SU-DHL-6 (cell line): ENCODE measurements at regions not wholly inside any gene's neighbourhood (a gene's known extent, or its start where the extent isn't known, plus 50 kb on each side); places are given as distances from the start of the nearest gene placed in this dataset.

Source experiments
- H2AFZ ChIP-seq: fragments of 200-600 bp; sonication (generic); 2 replicates; pipeline ENCODE4 v1.6.1; 2014; ENCODE audit warnings: low read depth, mild to moderate bottlenecking, moderate library complexity, mixed read lengths, antibody characterized with exemption, low read length; ENCODE audit not compliant: severe bottlenecking
- H3F3A ChIP-seq: fragments of 200-600 bp; shearing (Covaris generic); 2 replicates; pipeline ENCODE4 v1.6.0; 2016; ENCODE audit warnings: antibody characterized with exemption, mild to moderate bottlenecking; ENCODE audit not compliant: insufficient read depth
- H3K27ac ChIP-seq: fragments of 200-600 bp; sonication (generic); 2 replicates; pipeline ENCODE4 v1.5.1; 2016; ENCODE audit warnings: low read depth, mild to moderate bottlenecking, low read length, moderate library complexity, mixed read lengths
- H3K27me3 ChIP-seq: fragments of 200-600 bp; sonication (generic), shearing (Covaris generic); 2 replicates; pipeline ENCODE4 v1.6.0; 2014; ENCODE audit warnings: mild to moderate bottlenecking, low read length
- H3K36me3 ChIP-seq: fragments of 200-600 bp; sonication (generic); 2 replicates; pipeline ENCODE4 v1.6.1; 2014; ENCODE audit warnings: mild to moderate bottlenecking, low read length, mixed read lengths
- H3K4me2 ChIP-seq: fragments of 300-600, 200-600 bp; shearing (Covaris generic), sonication (generic); 2 replicates; pipeline ENCODE4 v1.6.0; 2014; ENCODE audit warnings: low read length, low read depth, mild to moderate bottlenecking; ENCODE audit not compliant: poor library complexity, severe bottlenecking
- H3K4me3 ChIP-seq: fragments of 200-600 bp; sonication (generic); 2 replicates; pipeline ENCODE4 v1.5.1; 2014; ENCODE audit warnings: antibody characterized with exemption, low read length, mild to moderate bottlenecking, mixed read lengths; ENCODE audit not compliant: insufficient read depth, poor library complexity, severe bottlenecking
- H3K79me2 ChIP-seq: fragments of 200-600 bp; sonication (generic); 2 replicates; pipeline ENCODE4 v1.6.1; 2014; ENCODE audit warnings: mild to moderate bottlenecking, low read length, moderate library complexity; ENCODE audit not compliant: insufficient read depth
- H3K9ac ChIP-seq: fragments of 200-600 bp; sonication (generic); 2 replicates; pipeline ENCODE4 v1.7.0; 2014; ENCODE audit warnings: mild to moderate bottlenecking, low read length
- H3K9me2 ChIP-seq: fragments of 200-600 bp; sonication (generic); replicated peaks from 2 replicates; pipeline ENCODE4 v1.6.1; 2014; ENCODE audit warnings: low read length; ENCODE audit not compliant: insufficient read depth
- H3K9me3 ChIP-seq: fragments of 200-600 bp; sonication (generic); 2 replicates; pipeline ENCODE4 v1.6.1; 2014; ENCODE audit warnings: low read length, mixed read lengths; ENCODE audit not compliant: insufficient read depth
- H4K20me1 ChIP-seq: fragments of 200-600 bp; sonication (generic); 2 replicates; pipeline ENCODE4 v1.6.1; 2014; ENCODE audit warnings: low read depth, mild to moderate bottlenecking, antibody characterized with exemption, low read length, moderate library complexity, mixed read lengths
- CTCF ChIP-seq: fragments of 200-600 bp; sonication (generic); IDR thresholded peaks from one replicate; pipeline ENCODE4 v1.5.1; 2017; ENCODE audit warnings: antibody characterized with exemption, mild to moderate bottlenecking, low read length, moderate library complexity; ENCODE audit not compliant: insufficient read depth, poor library complexity, severe bottlenecking
- EZH2phosphoT487 ChIP-seq: fragments of 200-600 bp; sonication (generic), shearing (Covaris generic); conservative IDR thresholded peaks from 2 replicates; pipeline ENCODE4 v1.6.1; 2018; ENCODE audit warnings: mild to moderate bottlenecking, antibody characterized with exemption, low read length, moderate library complexity, mixed read lengths

GRCh38 chr13:60265566-60265965, 101.8 kb upstream of the DIAPH3 start:
- H4K20me1 ChIP-seq, result no peaks in the 10 kb centered on the region
- H3K79me2 ChIP-seq, result no peaks in the 10 kb centered on the region
- no peak overlapping the region for H3K27ac ChIP-seq
- H3K9me3 ChIP-seq, result no peaks in the 10 kb centered on the region
- H3F3A ChIP-seq, result no peaks in the 10 kb centered on the region
- H3K27me3 ChIP-seq, result no peaks in the 10 kb centered on the region
- H3K36me3 ChIP-seq, result no peaks in the 10 kb centered on the region
- H3K4me2 ChIP-seq, result no peak overlapping the region
- no peak for TF ChIP-seq CTCF
- TF ChIP-seq EZH2phosphoT487, result no peak
- H3K9ac ChIP-seq, result no peak overlapping the region
- no peak overlapping the region for H2AFZ ChIP-seq
- H3K4me3 ChIP-seq, result no peak overlapping the region
- no peaks in the 10 kb centered on the region for H3K9me2 ChIP-seq

GRCh38 chr13:60267498-60268202, 103.9 kb upstream of the DIAPH3 start:
- H2AFZ ChIP-seq, result no peak overlapping the region
- no peak overlapping the region for H3K9ac ChIP-seq
- H3K4me2 ChIP-seq, result no peak overlapping the region

GRCh38 chr13:60268203-60268555, 104.5 kb upstream of the DIAPH3 start:
- H3K9me3 ChIP-seq, result no peaks in the 10 kb centered on the region
- no peaks in the 10 kb centered on the region for H4K20me1 ChIP-seq
- H3K9ac ChIP-seq, result no peak overlapping the region
- no peak overlapping the region for H3K4me3 ChIP-seq
- H3K27ac ChIP-seq, result no peak overlapping the region
- TF ChIP-seq EZH2phosphoT487, result no peak
- TF ChIP-seq CTCF, result no peak
- H3K79me2 ChIP-seq, result no peaks in the 10 kb centered on the region
- no peak overlapping the region for H3K4me2 ChIP-seq
- H3K36me3 ChIP-seq, result no peaks in the 10 kb centered on the region
- H3K27me3 ChIP-seq, result no peaks in the 10 kb centered on the region
- no peaks in the 10 kb centered on the region for H3F3A ChIP-seq
- H2AFZ ChIP-seq, result no peak overlapping the region
- H3K9me2 ChIP-seq, result no peaks in the 10 kb centered on the region

More at GRCh38 chr13:60267498-60268202, 103.9 kb upstream of the DIAPH3 start:
- Histone ChIP-seq H3F3A (no peaks in the 10 kb centered on the region), H4K20me1 (no peaks in the 10 kb centered on the region), H3K9me2 (no peaks in the 10 kb centered on the region), H3K4me3 (no peak overlapping the region), H3K27me3 (no peaks in the 10 kb centered on the region), H3K9me3 (no peaks in the 10 kb centered on the region), H3K79me2 (no peaks in the 10 kb centered on the region), H3K36me3 (no peaks in the 10 kb centered on the region), H3K27ac (no peak overlapping the region)
- no peak for TF ChIP-seq EZH2phosphoT487
- TF ChIP-seq CTCF, result no peak
